Esophagus mucosa (tissue), 1 donor: ENCODE measurements at regions not wholly inside any gene's neighbourhood (a gene's known extent, or its start where the extent isn't known, plus 50 kb on each side); places are given as distances from the start of the nearest gene placed in this dataset.

Experiments
- ATAC-seq: fragments of 200-7000 bp; cut with Tn5 transposase; one replicate; pipeline ENCODE4 v1.9.1; 2020
- donor health status: DM: yes; HTN: yes; CAD: no.

DNA sequence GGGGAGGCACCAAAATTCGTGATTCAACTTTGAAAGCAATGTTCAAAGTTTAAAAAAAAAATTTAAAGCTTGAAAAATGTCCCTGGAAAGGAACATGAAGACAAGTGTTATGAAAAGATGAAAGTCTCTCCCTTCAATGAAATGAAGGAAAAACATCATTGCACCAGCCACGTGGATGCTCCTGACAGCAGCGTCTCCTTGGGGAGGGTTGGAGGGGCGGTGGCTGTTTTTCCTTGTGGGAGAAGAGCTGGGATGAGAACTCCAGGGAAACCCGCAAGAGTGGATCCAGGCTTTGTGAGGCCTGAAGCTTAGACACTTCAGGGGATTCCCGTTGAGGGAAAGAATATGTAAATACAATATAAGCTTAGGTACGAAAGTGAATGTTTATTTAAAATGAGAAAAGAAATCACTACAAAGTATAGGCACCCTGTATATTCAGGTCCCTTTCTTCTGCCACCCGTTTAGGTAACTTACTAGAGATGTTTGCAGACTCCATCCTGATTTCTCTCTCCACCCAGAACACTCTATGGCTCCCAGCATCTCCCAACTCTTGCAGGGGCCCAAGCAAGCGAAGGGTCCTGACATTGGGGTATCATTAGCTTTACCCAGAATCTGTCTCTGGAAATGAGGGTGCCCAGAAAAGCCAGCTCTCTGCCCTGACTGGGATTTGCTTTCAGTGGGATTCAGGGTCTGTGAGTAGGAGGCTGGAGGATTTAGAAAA lies 63.1 kb upstream of the BAIAP2L1 start:
- no peak for ATAC-seq

DNA sequence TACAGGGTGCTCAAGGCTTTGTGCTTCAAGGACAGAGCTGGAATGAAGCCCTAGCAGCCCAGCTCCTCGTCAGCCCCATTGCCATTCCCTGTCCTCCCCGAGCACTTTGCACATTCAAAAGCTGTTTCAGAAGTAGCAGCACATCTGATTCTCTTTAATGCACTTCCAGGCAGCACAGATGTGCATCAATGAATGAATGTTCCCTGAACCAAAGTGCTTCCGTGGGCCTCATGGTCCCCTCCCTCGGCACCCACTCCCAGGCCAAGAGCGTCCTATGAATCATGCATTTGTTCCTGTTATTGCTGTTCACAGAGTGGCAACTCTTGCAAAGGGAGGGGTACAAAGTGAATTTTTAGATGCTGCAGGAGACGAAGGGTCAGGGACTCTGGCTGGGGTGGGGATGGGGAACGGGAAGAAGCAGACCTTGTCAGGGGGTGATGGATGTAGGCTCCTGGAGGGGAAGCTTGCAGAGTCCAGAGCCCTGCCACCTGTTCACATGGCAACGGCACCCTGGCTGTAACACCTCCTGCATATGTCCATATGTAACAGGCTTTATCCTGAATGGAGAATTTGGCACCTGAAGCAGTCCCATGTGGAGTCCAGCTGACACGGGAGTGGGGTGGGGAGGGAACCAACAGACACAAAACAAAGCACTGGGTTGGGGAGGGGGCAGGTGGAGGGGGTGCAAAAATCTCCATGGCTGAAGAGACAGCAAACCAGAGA lies 62.2 kb upstream of the BAIAP2L1 start:
- no peak for ATAC-seq

DNA sequence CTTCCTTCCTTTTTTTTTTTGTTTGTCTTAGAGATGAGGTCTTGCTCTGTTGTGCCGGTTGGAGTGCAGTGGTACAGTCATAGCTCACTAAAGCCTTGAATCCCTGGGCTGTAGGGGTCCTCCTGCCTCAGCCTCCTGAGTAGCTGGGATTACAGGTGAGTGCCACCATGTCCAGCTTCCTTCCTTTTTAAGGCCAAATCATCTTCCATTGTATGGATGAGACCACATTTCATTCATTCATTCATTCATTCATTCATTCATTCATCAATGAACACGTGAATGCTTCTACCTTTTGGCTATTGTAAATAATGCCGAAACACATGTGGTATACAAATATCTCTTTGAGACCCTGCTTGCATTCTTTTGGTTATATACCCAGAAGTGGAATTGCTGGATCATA lies 60.0 kb upstream of the BAIAP2L1 start:
- no peak for ATAC-seq

DNA sequence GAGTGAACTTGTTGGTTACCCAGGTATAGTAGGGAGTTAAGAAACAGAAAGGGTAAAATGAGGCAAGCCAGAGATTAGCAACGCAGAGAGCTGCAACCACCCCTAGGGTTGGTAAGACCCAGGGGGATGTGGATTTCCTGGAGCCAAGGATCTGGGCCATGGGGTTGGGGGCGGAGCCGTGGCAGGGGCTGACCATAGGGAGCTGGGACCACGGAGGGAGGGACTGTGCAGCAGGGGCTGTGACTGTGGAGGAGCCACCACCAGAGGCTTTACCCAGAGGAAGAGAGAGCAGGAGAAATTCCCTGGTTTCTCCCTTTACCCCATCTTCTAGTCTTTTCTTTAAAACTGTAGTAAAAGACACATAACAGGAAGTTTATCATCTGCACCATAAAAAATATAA lies 58.6 kb upstream of the BAIAP2L1 start:
- no peak for ATAC-seq

DNA sequence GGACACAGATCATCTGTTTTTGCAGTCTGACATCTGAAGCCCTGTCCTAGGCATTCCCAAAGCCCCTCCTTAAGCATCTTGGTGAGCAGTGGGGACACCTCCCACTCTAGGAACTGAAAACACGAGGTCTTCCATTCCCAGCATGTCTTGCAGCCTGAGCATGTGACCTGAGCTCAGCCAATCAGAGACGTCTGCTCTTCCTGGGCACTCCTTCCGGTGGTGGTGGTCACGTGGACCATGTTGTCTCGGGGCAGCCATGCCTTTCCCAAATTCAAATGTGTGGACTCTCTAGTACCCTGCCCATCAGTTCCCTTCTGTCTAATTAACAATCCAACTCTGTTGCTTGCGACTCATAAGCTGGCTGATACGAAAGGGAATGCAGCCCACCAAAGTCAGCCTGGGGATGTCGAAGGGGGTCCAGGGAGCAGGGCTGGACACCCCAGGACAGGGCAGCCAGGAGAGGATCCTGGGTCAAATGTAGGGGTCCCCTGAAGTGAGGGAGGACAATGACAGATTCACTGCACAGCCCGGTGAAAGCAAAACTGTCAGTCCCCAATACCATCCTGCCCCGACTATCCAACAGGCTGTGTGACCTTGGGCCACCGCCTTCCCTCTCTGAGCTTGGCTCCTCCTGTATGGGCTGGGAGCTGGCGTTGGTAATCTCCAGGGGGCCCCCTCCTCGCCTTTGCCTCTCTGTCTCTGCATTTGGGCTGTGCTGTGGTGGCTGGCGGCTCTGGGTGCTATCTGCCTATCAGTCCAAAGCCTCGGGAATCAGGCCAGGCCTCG lies 57.4 kb upstream of the BAIAP2L1 start:
- no peak for ATAC-seq

DNA sequence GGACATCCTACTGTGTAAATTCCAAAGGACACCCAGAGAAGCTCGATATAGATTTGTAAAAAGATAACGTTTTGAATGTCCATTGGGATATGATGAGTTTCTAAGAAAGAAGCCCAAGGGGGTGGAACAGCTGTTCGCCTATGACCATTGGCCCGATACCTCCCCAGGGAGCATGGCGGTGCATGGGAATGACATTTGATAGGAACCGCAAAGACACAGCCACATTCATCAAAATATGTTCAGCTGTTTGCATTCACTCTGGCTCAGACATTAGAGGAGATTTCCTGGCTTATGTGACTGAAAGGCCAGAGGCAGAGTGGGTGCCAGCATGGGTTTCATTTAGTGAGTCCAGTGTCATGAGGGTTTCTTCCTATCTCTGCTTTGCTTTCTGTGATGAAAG lies 56.0 kb upstream of the BAIAP2L1 start:
- ATAC-seq = no peak

DNA sequence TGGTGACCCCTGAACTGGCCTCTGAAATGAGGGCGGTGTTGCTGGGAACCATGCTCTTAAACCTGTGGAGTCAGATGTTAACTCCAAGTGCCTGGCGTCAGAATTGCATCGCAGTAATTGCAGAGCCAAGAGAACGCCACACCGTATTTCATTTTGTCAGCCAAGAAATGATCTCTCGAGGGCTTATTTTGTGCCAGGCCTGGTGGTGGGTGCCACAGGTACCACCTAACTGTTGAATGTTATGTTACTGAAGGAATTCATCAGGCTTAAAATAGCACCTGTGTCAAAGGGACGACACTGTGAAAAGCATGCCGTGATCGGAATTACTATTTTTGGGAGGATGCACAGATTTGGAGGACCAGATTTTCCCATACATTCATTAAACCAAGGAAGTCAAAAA lies 51.9 kb upstream of the BAIAP2L1 start:
- ATAC-seq = no peak
